GM19372 (cell line): ENCODE measurements at regions not wholly inside any gene's neighbourhood (a gene's known extent, or its start where the extent isn't known, plus 50 kb on each side); places are given as distances from the start of the nearest gene placed in this dataset.
A peak's percentile ranks its signal among the peaks of the same experiment; 100 is the strongest.

Experiments used
- ATAC-seq: cut with Tn5 transposase; IDR thresholded peaks from one replicate; pipeline ENCODE4 v1.9.1; 2021; ENCODE audit warnings: mild to moderate bottlenecking, low read depth, moderate library complexity; ENCODE audit not compliant: unreplicated experiment

DNA sequence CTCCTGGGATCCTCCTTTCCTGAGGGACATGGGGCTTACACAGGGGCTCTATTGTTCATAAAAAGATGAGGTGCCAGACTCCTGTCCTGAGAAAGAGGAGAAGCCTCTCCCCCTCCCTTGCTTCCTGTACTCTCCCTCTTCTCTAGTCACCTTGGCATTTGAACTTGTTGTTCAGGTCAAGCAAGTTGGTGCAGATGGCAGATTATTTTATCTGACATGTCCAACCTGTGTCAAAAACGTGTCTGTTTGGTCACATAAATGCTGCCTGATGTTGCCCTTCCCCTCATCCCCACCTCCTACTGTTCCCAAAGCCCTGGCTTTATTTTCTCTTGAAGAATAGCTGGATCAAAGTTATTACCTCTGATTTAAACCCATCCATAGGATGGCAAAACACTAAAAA, 154.8 kb downstream of the TMX1 start:
- no peak for ATAC-seq

DNA sequence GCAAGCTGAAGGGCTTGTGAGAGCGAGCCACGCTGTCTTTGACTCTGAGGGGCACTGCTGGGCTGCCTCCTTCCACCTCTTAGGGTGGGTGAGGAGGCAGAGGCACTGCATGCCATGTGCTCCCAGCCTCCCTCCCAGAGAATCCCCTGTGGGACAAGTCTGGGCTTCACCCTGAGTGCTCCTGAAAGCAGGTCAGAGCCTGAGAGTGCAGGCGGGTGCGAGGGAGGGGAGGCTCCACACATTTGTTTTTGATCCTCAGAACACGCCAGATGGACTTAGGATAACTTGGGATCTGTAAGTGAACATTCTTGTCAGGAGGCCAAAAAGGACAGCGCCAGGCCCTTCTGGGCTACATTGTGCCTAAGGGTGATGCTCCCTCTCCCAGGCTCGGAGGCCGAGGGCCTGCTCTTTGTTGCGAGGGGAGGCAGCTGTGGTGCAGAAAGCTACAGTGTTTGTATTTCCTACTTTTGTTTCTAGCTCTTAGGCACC, 155.4 kb downstream of the TMX1 start:
- ATAC-seq: no peak

DNA sequence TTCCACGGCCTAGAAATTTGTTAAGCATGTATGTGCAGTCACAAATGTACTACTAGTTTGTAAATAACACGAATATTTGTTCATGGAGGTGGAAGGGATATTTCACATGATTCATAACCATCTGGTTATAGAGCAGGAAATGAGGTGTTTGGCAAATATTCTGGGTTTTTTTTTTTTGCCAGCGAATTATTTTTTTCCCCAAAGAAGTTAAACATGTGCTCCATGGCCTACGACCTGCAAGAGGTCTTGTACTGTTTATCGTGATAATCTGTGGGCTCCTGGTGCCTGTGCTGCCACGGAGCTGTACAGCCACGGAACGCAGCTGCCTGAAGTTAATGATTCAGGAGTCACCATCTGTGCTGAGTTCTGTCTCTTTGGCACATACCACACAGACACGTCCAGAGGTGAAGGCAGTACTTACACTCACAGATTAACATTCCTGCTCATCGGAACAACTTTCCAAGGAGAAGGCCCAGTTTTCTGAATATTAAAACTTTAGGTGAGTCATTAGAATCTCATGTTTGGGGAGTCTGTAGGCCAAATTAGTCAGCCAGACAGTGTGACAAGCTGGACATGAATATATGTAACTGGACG, 156.3 kb downstream of the TMX1 start:
- no peak for ATAC-seq

DNA sequence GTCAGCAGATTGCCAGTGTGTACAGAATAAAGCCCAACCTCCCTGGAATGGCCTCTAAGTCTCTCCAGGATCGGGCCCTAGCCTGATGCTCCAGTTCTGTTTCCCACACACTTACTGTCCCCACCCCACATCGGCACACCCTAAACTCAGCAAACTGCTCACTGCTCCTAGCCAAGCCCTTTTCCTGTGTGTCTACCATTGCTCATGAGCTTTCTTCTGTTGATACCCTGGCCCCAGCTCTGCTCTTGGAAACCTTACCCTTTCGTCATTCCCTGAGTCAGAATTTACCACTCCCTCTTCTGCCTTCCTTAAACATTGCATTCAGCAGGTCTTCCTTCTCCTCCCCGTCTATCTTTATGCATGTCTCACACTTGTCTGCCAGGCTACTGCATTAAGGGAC, 158.9 kb downstream of the TMX1 start:
- no peak for ATAC-seq

DNA sequence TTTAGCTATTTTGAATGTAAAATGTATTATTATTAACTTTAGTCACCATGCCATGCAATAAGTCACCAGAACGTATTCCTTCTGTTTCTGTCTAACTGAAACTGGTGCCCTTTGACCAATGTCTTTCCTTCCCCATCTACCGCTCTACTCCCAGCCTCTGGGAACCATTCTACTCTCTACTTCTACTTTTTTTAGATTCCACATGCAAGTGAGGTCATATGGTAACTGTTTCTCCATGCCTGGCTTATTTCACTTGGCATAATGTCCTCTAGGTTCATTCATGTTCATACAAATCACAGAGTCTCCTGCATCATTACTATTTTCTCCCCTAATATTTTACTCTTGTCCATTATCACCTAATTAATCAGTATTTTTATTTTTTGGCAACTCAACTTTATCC, 160.1 kb downstream of the TMX1 start:
- no peak for ATAC-seq

DNA sequence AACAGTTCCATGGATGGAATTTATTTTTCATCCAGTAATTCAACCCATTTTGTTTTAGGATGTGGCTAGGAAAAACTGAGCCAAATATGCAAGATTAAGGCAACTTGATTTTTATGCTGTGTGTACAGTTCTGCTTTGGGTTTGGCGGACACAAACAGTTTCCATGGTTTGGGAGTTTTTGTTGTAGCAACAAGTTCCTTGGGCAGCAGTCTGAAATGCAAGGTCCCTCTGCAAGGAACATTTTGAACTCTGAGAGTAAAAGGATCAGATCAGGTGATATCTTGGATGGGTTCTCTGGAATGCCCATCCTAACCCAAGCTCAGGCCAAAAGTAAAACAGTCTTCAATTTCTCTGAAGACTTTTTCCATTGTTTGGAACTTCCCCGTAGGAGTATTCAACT, 161.2 kb downstream of the TMX1 start:
- no peak for ATAC-seq

DNA sequence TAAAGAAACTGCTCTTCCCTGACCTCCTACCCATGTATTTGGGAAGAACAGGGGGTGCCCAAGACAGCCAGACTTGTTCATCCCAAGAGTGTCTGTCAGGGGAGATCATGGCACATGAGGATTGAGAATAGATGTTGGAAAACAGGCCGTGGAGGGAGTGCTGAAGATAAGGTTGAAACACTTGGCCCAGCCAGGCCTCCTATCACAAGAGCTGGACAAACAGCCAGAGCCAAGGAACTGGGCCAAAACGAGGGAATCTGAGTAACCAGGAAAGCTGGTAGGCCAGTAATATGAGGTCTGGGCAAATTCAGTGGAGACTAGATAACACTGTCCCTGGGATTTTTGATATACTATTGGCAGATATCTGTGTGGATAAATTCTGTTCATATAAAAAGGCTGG, 161.7 kb downstream of the TMX1 start:
- ATAC-seq: no peak

DNA sequence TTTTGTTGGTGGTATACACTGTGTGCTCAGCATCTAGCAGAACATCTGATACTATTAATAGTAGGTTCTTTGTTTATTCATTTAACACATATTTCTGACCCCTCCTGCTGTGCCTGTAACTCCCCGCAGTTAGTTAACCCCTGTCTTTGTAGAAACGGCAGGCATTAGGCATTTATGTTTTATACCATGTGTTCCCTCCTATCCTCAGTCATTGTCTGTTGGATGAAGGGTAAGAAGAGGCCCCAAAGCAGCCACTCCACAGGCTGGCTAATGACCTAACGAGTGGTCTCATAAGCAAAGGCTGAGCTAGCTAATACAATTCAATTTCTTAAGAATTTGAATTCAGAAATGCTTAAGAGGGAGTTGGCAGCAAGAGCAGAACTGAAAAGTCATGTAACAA, 170.8 kb downstream of the TMX1 start:
- ATAC-seq: no peak

DNA sequence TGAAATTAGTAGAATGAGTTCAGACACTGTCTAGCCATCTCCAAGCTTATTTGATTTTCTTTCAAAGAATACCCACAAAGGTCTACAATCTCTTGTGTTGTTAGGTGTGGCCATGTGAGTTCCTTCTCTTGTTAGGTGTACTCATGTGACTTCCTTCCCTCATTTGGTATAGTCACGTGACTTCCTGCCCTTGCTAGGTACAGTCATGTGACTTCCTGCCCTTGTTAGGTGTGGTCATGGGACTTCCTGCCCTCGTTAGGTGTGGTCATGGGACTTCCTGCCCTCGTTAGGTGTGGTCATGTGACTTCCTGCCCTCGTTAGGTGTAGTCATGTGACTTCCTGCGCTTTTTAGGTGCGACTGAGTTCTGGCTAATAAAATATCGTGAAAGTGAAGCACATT, 179.6 kb downstream of the TMX1 start:
- ATAC-seq: no peak

DNA sequence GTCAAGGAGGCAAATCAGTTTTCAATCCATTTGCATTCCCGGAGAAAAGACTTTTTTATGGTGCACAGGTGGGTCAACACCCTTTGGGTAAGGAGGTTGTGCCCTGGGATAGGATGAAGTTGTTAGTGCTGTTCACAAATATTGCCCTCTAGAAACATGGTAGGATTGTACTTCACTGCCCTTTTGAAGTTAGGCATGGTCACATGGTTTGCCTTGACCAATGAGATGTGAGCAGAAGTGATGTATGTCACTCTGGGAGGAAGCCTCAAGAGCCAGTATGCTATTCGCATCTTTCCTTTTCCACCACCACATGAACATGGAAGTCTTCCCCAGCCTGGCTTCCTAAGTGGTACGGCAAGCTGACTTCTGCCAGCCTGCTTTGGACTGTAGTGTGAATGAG, 182.7 kb downstream of the TMX1 start:
- ATAC-seq: no peak

DNA sequence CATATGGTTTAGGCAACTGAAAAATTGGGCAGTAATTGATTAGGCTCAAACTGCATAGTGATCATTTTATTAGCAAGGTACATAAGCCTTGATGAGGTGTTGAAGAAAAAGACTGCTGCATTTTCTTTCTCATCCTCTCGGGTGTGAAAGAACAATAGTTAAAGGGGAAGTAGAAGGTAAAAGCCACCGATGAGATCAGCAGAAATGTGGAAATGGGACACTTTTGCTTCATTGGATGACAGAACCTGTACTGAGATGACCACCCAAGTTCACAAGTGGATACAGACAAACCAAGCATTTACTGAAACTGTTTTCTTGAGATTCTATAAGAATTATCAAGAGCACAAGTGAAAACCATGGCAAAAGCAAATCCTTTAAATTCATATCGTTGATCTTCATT, 184.0 kb downstream of the TMX1 start:
- no peak for ATAC-seq

DNA sequence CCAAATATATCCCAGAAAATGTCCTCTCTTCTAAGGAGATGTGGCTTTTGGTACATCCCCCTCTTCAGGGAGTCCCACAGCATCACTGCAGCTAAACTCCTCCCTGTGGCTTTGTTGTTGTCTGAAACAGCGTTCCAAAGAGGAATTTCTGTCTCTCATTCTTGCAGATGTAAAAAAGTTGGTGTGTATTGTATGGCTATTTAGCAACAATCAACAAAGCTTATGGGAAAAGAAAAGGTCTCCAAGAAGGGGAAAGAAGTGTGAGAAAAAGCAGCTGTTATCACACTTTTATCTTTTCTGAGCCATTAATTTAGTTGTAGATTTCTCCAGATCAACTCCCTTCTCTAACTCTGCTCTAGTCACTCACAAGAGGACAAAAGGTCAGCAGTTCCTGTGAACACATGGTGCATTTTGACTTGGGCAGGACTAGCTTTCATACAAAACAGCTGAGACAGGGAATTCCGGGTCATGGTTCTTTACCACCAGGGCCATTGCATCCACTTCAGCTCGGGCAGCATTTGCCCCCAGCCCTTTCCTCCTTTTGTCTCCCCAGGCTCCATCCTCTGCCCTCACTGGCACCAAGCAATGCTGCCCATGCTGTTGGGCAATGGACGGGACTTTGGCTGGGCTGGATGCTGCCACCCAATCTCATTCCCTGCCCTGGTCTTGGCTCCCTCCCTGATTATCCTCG, 184.7 kb downstream of the TMX1 start:
- no peak for ATAC-seq

DNA sequence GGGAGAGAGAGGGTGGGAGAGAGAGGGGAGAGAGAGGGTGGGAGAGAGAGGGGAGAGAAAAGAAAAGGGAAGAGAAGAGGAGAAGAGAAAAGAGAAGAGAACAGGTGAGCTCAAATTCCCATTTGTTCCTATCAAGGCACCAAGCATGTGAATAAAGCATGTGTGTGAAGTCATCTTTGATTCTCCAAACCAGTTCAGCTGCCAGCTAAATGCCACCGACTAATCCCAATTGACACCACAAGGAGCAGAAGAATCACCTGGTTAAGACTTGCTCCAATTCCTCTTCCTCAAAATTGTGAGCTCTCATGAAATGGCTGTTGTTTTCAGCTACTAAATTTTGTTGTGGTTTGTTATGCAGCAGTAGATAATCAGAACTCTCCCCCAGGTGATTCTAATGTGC, 188.9 kb downstream of the TMX1 start:
- ATAC-seq: no peak

DNA sequence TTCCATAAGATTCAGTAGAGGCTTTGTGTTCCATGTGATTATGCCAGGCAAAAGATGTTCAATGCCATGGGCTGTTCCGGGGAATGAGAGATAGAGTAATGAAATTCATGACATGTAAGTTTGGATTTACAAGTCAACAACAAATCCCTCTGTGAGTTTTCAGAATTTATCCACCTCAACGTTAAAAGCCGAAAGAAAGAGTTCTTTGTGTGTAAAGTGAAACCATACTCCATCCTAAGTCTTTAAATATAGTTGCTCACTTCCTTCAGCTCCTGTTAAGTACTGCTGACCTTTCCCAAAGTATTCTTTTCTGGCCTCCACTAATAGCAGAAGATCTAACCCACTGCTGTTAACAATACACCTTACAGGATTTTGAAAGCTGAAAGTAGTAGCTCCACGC, 190.0 kb downstream of the TMX1 start:
- no peak for ATAC-seq

DNA sequence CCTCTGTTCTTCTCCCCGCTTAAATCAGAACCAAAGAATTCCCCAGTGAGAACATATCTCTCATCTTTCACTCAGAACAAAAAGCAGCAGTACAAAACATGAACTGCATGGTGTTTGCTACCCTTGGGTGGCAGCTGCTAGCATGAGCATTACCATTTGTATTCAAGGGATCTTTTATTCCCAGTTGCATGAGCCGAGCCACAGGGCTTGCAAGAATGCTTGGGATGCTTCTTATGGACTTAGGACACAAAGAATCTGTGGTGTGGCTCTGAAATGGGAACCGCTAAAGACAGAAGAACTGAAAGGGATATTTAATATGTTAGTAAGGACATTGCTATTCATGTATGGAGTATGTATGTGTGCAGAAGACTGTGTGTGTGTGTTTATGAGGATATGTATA, 190.6 kb downstream of the TMX1 start:
- ATAC-seq: no peak

DNA sequence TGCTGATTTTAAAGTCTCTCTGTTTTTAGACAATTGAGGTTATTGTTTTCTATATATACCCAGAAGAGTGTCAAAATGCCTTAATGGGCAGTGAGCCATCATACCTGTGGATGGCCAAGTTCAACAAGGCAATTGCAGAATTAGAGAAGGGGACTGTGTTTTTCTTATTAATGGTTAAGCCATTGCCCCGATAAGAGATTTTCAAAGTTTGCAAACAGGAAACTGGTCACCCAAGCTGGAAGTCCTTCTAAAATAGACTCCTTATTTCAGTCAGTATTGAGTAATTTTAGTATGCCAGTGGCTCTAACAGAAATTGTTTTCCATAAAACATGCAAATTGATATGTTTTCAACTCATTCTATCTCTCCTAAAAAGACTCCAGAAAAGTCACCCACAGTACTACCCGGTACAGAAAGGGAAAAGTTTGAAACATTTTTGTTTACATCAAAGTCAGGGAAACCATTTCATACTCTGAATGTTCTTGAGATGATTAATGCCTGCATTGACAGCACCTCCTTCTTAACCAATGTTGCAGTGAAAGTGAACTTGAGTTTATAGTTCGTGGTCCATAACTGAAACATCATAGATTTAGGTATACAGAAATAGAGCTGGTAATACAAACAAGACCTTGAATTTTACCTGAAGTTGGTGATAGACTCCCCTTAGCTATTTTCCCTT, 191.1 kb downstream of the TMX1 start:
- ATAC-seq: peak; percentile 48

DNA sequence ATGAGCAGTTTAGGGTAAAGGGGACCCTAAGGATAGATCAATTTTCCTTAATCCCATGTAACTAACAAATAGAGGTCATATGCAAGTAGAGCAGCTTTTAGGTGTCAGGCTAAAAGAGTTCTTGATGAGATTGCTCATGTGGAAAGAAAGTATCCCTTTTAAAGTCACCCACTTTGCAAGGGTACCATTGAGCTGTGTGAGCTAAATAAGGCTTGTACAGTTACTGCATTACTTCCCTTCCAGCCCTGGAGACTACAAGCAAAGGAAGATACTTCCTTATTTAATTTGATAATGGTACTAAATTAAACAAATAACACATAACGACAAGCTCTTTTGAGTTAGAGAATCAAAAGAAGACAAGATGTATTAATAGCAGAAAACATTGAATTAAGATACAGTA, 191.7 kb downstream of the TMX1 start:
- no peak for ATAC-seq

DNA sequence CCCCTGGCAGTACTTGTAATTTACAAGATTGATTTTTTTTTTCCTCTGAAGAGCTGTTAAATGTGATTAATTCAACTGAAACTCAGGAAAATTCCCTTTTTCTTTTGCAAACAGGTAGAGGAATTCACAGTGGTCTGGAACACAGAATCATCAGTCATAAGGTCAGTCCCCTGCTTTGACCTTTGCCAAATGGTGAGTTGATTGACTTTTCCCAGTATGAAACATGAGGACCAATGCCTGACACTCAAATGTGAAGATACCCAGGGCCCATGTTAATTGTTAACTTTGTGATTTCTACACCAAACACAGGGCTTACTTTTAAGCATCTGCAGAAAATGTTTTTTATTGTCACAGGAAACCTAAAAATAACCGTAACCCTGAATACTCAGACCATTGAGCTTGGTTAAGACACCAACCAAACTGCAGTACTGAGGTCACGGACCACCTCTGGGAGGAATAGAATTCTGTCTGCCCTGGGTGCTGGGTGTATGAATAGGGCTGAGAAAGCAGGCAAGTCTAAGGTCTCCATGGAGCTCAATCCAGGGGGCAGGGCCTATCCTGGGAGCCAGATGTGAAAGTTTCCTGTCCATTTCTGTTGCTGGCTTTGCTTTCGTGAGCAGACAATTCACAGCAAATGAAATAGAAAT, 192.4 kb downstream of the TMX1 start:
- no peak for ATAC-seq

DNA sequence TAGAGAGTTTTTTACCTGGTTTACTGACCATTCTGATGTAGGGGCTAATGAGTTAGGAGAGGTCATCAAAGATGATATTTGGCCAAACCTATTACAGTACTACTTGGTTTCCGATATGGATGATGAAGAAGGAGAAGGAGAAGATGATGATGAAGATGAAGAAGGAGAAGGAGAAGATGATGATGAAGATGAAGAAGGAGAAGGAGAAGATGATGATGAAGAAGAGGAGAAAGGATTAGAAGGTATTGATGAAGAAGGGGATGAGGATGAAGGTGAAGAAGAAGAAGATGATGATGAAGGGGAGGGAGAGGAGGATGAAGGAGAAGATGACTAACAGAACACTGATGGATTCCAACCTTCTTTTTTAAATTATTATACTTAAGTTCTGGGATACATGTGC, 196.6 kb downstream of the TMX1 start:
- ATAC-seq: no peak

DNA sequence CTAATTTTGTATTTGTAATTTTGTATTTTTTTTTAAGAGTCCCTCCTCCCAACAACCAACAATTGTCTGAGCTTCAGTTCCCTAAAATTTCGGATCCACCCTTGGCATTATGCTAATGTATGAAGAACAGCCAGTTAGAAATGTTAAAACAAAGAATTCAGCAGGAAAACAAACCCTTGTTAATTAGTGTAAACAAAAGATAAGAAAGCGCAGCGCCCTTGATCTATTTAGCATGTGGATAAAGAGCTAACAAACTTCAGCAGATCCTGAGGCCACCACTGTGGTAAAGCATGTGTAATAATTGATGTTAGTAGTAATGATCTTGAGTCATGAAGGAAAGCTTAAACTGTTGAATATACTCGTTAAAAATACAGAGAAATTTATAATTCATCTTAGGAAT, 199.8 kb downstream of the TMX1 start:
- ATAC-seq: no peak

DNA sequence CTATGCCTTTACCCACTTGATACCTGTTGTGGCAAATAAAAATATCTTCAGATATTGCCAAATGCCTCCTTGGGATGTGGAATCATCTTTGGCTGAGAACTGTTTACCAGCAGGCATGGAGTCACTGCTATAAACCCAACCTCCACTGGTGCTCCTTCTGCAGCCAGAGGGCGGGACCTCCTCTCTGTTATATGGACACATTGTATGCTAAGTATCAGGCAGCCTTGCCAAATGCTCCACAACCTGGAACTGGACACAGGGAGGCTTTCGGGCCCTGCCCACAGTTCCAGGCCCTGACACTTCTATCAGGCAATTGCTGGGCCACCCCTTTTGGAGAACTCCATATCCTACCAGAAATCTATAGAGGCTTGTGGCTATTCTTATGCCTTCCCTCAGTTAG, 201.0 kb downstream of the TMX1 start:
- no peak for ATAC-seq
